ENCODE measurements at regions not wholly inside any gene's neighbourhood (a gene's known extent, or its start where the extent isn't known, plus 50 kb on each side); places are given as distances from the start of the nearest gene placed in this dataset.

DNA sequence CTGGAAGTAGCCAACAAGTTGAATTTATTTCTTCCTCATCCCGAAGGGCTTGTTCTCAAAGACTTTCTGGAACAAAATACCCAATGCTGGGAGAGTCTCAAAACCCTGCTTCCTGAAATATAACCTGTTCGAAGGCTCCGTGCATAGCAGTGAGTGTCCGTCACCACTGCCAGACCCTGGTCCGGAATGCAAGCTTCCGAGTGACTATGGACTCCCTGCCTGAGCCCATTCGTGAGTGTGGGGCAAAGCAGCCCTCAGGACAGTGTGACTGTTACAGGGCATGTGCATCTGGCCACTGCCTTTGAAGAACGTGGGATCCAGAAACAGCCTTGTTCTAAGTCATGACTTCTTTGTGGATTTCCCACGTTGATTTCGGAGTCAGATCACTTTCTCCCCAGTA lies 214.5 kb upstream of the IGF1R start:
- TF ChIP-seq, protein P1, sequence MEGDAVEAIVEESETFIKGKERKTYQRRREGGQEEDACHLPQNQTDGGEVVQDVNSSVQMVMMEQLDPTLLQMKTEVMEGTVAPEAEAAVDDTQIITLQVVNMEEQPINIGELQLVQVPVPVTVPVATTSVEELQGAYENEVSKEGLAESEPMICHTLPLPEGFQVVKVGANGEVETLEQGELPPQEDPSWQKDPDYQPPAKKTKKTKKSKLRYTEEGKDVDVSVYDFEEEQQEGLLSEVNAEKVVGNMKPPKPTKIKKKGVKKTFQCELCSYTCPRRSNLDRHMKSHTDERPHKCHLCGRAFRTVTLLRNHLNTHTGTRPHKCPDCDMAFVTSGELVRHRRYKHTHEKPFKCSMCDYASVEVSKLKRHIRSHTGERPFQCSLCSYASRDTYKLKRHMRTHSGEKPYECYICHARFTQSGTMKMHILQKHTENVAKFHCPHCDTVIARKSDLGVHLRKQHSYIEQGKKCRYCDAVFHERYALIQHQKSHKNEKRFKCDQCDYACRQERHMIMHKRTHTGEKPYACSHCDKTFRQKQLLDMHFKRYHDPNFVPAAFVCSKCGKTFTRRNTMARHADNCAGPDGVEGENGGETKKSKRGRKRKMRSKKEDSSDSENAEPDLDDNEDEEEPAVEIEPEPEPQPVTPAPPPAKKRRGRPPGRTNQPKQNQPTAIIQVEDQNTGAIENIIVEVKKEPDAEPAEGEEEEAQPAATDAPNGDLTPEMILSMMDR (conservative IDR thresholded peaks at IDR 0.05): no peak
- no peak overlapping the region for H3K27ac Mint-ChIP-seq
- H3K4me1 Mint-ChIP-seq (ENCODE audit: unreplicated experiment): no peaks in the 10 kb centered on the region
- no peak for DNase-seq (ENCODE audit: extremely low spot score, unreplicated experiment)
- H3K27me3 Mint-ChIP-seq: peaks cover 33% of the 10 kb centered on the region
- no peak overlapping the region for H3K4me3 Mint-ChIP-seq
- H3K36me3 Mint-ChIP-seq: no peaks in the 10 kb centered on the region
- H3K9me3 Mint-ChIP-seq: no peaks in the 10 kb centered on the region

DNA sequence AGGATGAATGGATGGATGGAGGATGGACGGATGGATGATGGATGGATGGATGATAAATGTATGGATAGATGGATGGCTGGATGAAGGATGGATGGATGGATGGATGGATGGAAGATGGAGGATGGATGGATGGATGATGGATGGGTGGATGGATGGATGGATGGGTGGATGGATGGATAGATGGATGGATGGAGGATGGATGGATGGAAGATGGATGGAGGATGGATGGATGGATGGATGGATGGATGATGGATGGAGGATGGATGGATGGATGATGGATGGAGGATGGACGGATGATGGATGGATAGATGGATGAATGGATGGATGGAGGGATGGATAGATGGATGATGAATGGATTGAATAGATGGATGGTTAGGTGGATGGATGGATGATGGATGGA lies 210.6 kb upstream of the IGF1R start:
- no peaks in the 10 kb centered on the region for H3K9me3 Mint-ChIP-seq
- TF ChIP-seq, protein P1 (conservative IDR thresholded peaks at IDR 0.05): no peak
- no peaks in the 10 kb centered on the region for H3K36me3 Mint-ChIP-seq
- peaks cover 9% of the 10 kb centered on the region for H3K27me3 Mint-ChIP-seq
- H3K4me1 Mint-ChIP-seq (ENCODE audit: unreplicated experiment): peaks cover 7% of the 10 kb centered on the region
- H3K4me3 Mint-ChIP-seq: no peak overlapping the region
- H3K27ac Mint-ChIP-seq: no peak overlapping the region
- DNase-seq (ENCODE audit: extremely low spot score, unreplicated experiment): no peak

DNA sequence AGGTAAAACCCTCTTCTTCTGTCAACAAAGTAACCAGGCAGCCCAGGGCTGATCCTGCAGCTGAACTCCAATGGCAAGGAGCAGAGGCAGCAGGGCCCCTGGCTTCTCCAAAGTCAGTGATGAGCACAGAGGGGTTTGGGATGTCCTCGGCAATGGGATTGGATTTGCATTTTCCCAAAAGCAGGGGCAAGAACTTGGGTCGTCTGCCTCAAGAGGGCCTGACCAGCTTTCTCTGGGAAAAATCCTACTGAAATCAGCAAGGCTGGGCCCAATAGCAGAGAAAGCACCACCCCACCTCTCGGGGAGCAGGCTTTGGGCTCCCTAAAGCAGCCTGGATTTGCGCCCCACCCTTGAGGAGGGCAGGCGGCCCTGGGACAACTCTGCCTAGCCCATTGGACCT lies 210.0 kb upstream of the IGF1R start:
- Mint-ChIP-seq H3K4me1 (ENCODE audit: unreplicated experiment) (peaks cover 13% of the 10 kb centered on the region), H3K27me3 (peaks cover 9% of the 10 kb centered on the region), H3K36me3 (no peaks in the 10 kb centered on the region), H3K27ac (no peak overlapping the region), H3K9me3 (no peaks in the 10 kb centered on the region), H3K4me3 (no peak overlapping the region)
- no peak for DNase-seq (ENCODE audit: extremely low spot score, unreplicated experiment)
- TF ChIP-seq, protein P1 (conservative IDR thresholded peaks at IDR 0.05): no peak

GRCh38 chr15:98438907-98439306 lies 209.4 kb upstream of the IGF1R start:
- Mint-ChIP-seq H3K4me3 (no peak overlapping the region), H3K4me1 (ENCODE audit: unreplicated experiment) (peaks cover 17% of the 10 kb centered on the region), H3K27me3 (peaks cover 6% of the 10 kb centered on the region), H3K27ac (no peak overlapping the region), H3K9me3 (no peaks in the 10 kb centered on the region), H3K36me3 (no peaks in the 10 kb centered on the region)
- TF ChIP-seq, protein P1 (conservative IDR thresholded peaks at IDR 0.05): no peak
- no peak for DNase-seq (ENCODE audit: extremely low spot score, unreplicated experiment)

GRCh38 chr15:98439523-98439942 lies 208.8 kb upstream of the IGF1R start:
- Mint-ChIP-seq H3K27me3 (peaks cover 6% of the 10 kb centered on the region), H3K4me1 (ENCODE audit: unreplicated experiment) (peaks cover 22% of the 10 kb centered on the region), H3K27ac (no peak overlapping the region), H3K4me3 (no peak overlapping the region), H3K9me3 (no peaks in the 10 kb centered on the region), H3K36me3 (no peaks in the 10 kb centered on the region)
- no peak for DNase-seq (ENCODE audit: extremely low spot score, unreplicated experiment)
- TF ChIP-seq, protein P1 (conservative IDR thresholded peaks at IDR 0.05): no peak

GRCh38 chr15:98440917-98441316 lies 207.4 kb upstream of the IGF1R start:
- peaks cover 22% of the 10 kb centered on the region for H3K4me1 Mint-ChIP-seq (ENCODE audit: unreplicated experiment)
- no peaks in the 10 kb centered on the region for H3K9me3 Mint-ChIP-seq
- H3K4me3 Mint-ChIP-seq: no peak overlapping the region
- peak overlapping the region; percentile 39 for H3K27ac Mint-ChIP-seq
- H3K36me3 Mint-ChIP-seq: no peaks in the 10 kb centered on the region
- DNase-seq (ENCODE audit: extremely low spot score, unreplicated experiment): no peak
- TF ChIP-seq, protein P1 (conservative IDR thresholded peaks at IDR 0.05): no peak
- peaks cover 6% of the 10 kb centered on the region for H3K27me3 Mint-ChIP-seq
